IgD-negative memory B cell (primary cell): ENCODE measurements at regions not wholly inside any gene's neighbourhood (a gene's known extent, or its start where the extent isn't known, plus 50 kb on each side); places are given as distances from the start of the nearest gene placed in this dataset.

Experiments
- H3K27ac Mint-ChIP-seq, 3 donors: one replicate each; pipeline ENCODE4 v1.8.0; 2020 to 2022; ENCODE audit warnings: mild to moderate bottlenecking in 3 of 3, mixed read lengths in 3 of 3, moderate library complexity in 1 of 3
- H3K27me3 Mint-ChIP-seq: one replicate; pipeline ENCODE4 v1.8.0; 2021; ENCODE audit warnings: mixed read lengths
- H3K36me3 Mint-ChIP-seq: one replicate; pipeline ENCODE4 v1.8.0; 2020; ENCODE audit warnings: mild to moderate bottlenecking, mixed read lengths
- H3K4me1 Mint-ChIP-seq, 3 donors: one replicate each; pipeline ENCODE4 v1.8.0; 2020 to 2022; ENCODE audit warnings: mixed read lengths in 3 of 3, mild to moderate bottlenecking in 1 of 3
- H3K4me3 Mint-ChIP-seq, 4 donors: one replicate each; pipeline ENCODE4 v1.8.0; 2020 to 2022; ENCODE audit warnings: mild to moderate bottlenecking in 4 of 4, mixed read lengths in 4 of 4, moderate library complexity in 3 of 4
- H3K9me3 Mint-ChIP-seq, 3 donors: one replicate each; pipeline ENCODE4 v1.8.0; 2020 to 2021; ENCODE audit warnings: mixed read lengths in 3 of 3, mild to moderate bottlenecking in 1 of 3

DNA sequence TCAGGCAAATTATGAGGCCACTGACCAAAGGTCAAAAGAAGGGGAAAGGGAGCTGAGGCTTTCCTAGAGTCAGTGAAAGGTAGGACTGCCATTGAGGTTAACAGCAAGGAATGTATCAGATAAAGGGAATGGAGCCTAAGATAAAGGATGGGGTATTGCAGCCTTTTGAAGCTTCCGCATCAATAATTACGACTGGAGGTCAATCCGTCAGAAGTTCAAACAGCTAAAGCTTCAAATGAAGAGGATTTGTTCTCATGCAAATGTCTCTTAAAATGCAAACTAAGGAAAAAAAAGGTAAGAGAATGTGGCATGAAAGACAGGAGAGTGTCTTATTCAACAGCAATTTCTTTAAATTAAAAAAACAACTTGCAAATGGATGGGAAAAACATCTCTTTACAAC lies 341.1 kb upstream of the RGMB start:
- H3K9me3 Mint-ChIP-seq, result peaks cover 0 to 4% (median 0%) of the 10 kb centered on the region in 3 donors
- H3K36me3 Mint-ChIP-seq, result no peaks in the 10 kb centered on the region
- H3K27ac Mint-ChIP-seq, result no peak overlapping the region
- peaks cover under 1% of the 10 kb centered on the region for H3K27me3 Mint-ChIP-seq
- H3K4me3 Mint-ChIP-seq, result no peak overlapping the region
- H3K4me1 Mint-ChIP-seq, result peaks cover 0 to 6% (median 2%) of the 10 kb centered on the region in 3 donors

DNA sequence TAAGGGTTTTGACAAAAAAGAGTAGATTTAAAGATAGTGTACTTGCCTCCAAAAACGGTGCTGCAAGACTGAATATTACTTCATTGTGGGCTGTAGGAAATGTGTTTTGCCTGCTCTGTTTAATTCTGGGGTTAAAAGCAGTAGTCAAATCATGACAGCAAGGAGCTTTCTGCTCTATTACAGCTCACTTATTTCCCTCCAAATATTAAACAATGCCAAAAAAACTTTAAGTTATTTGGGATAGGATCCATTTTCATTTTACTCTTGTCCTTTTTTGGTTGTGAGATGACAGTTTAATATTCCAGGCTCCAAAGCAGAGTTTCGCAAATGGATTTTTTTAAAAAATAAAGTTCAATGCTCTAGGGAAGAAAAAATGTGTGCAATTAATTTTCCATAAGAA lies 340.4 kb upstream of the RGMB start:
- peaks cover 0 to 4% (median 0%) of the 10 kb centered on the region in 3 donors for H3K9me3 Mint-ChIP-seq
- no peaks in the 10 kb centered on the region for H3K36me3 Mint-ChIP-seq
- peaks cover 0 to 5% (median 0%) of the 10 kb centered on the region in 3 donors for H3K4me1 Mint-ChIP-seq
- no peak overlapping the region for H3K27ac Mint-ChIP-seq
- no peak overlapping the region for H3K4me3 Mint-ChIP-seq
- H3K27me3 Mint-ChIP-seq, result no peaks in the 10 kb centered on the region

DNA sequence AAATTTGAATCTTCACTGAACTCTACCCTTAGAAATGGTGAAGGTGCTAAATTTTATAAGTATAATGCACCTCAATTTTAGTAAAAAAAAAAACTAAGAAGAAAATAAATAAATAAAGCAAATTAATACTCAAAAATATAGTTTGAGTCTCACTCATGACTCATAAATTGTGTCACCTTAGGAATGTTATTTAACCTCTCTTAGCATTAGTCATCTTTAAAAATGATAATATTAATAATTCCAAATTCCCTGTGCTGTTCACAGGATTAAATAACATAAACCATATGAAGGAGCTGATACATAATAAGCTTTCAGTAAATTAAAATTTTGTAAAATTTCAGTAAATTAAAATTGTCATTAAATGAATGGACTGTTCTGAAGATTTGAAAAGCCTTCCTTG lies 339.8 kb upstream of the RGMB start:
- no peak overlapping the region for H3K4me3 Mint-ChIP-seq
- H3K27ac Mint-ChIP-seq, result no peak overlapping the region
- H3K36me3 Mint-ChIP-seq, result no peaks in the 10 kb centered on the region
- H3K4me1 Mint-ChIP-seq, result peaks cover 0 to 3% (median 0%) of the 10 kb centered on the region in 3 donors
- peaks cover 0 to 4% (median 0%) of the 10 kb centered on the region in 3 donors for H3K9me3 Mint-ChIP-seq
- no peaks in the 10 kb centered on the region for H3K27me3 Mint-ChIP-seq

DNA sequence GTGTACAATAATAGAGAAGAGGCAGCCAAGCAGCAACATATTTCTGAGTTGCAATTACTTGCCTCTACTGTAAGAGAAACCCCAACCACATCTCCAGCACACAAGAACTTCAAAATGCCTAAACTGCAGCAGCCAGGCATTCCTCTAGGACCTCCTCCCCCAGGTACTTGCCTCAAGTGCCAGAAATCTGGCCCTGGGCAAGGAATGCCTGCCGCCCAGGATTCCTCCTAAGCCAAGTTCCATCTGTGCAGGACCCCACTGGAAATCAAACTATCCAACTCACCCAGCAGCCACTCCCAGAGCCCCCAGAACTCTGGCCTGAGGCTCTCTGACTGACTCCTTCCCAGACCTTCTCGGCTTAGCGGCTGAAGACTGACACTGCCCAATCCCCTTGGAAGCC lies 336.8 kb upstream of the RGMB start:
- Mint-ChIP-seq H3K4me1 (no peaks in the 10 kb centered on the region), H3K36me3 (no peaks in the 10 kb centered on the region), H3K27ac (no peak overlapping the region), H3K4me3 (no peak overlapping the region), H3K9me3 (peaks cover 0 to 4% (median 4%) of the 10 kb centered on the region in 3 donors), H3K27me3 (no peaks in the 10 kb centered on the region)

DNA sequence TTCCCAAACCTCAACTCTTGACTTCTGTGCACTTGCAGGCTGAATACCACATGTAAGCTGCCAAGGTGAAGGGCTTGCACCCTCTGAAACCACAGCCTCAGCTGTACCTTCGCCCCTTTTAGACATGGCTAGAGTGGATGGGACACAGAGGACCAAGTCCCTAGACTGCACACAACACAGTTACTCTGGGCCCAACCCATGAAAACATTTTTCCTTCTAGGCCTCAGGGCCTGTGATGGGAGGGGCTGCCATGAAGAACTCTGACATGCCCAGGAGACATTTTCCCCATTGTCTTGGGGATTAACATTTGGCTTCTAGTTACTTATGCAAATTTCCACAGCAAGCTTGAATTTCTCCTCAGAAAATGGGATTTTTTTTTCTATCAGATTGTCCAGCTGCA lies 331.0 kb upstream of the RGMB start:
- no peak overlapping the region for H3K27ac Mint-ChIP-seq
- H3K4me3 Mint-ChIP-seq, result no peak overlapping the region
- H3K36me3 Mint-ChIP-seq, result peaks cover 2% of the 10 kb centered on the region
- peaks cover 0 to 9% (median 0%) of the 10 kb centered on the region in 3 donors for H3K9me3 Mint-ChIP-seq
- no peaks in the 10 kb centered on the region for H3K4me1 Mint-ChIP-seq
- H3K27me3 Mint-ChIP-seq, result no peaks in the 10 kb centered on the region

DNA sequence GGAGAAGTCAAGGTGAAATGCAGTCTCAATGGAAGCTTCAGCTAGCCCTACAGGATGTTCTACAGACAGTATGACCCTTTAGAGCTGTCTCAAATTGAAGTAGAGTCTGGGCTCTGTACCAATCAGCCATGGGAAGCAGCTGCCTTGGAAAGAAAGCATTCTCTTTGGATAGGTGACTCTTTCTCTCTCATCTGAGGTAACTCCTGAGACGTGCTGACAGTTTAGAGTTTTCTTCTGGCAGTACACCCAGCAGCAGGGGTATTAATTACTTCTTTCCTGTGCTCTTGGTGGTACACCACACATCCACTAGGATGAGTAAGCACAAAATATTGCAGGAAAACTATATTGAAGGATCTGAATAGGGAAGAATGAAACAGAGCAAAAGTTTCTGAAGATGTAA lies 329.6 kb upstream of the RGMB start:
- H3K4me1 Mint-ChIP-seq, result no peaks in the 10 kb centered on the region
- no peak overlapping the region for H3K27ac Mint-ChIP-seq
- no peak overlapping the region for H3K4me3 Mint-ChIP-seq
- peaks cover 2% of the 10 kb centered on the region for H3K36me3 Mint-ChIP-seq
- H3K9me3 Mint-ChIP-seq, result peaks cover 0 to 9% (median 0%) of the 10 kb centered on the region in 3 donors
- H3K27me3 Mint-ChIP-seq, result peaks cover 1% of the 10 kb centered on the region

DNA sequence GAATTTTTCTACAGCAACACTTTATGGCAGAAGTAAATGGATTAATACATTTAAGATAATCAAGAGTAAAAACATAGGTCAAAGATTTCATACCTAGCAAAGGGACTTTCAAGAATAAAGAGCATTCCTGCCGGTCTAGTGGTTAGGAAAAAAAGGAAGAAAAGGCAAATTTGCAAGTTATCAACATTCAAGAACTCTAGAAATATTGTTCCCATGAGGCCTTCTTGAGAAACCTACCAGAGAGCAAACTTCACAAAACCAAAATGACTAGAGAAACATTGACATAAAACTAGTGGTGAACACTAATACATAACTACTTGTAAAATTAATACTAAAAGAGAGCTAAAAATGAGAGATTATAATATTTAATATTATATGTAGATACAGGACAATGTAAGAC lies 320.2 kb upstream of the RGMB start:
- Mint-ChIP-seq H3K36me3 (no peaks in the 10 kb centered on the region), H3K4me1 (no peaks in the 10 kb centered on the region), H3K9me3 (no peaks in the 10 kb centered on the region), H3K27ac (no peak overlapping the region), H3K4me3 (no peak overlapping the region), H3K27me3 (peaks cover 3% of the 10 kb centered on the region)

DNA sequence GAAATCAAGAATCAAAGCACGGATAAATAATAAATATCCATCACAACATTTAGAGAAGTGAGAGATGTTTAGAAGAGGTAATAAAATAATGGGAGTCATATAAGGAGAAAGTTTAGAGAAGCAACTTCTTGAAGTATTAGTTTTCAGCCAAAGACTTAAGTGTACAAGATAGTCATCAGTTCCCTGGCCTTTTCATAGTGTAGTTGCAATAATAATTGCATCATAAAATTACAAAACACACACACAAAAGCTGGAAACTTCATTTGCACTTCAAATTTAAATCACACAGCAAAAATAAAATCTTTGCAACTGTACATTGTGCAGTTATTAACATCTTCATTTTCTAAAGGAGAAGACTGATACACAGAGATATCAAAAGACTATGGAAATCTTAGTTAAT lies 319.1 kb upstream of the RGMB start:
- no peaks in the 10 kb centered on the region for H3K4me1 Mint-ChIP-seq

DNA sequence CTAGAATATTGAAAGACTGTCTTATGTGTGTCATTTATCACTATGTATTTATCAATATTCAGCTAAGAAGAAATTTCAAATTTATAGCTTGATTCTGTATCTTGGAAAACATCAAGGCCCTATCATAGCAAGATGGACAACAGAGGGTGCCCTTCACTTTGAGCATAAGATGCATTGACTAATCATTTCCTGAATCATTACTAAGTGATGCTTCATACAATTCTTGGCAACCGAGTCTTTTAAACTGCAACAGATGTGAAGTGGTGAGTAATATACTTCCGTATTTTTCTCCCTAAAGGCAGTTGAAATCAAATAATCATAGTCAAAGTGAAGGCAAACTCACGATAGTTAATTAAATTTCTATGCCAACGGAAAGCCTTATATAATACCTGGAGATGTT lies 318.6 kb upstream of the RGMB start:
- no peaks in the 10 kb centered on the region for H3K4me1 Mint-ChIP-seq
- H3K27me3 Mint-ChIP-seq, result peaks cover under 1% of the 10 kb centered on the region
- no peak overlapping the region for H3K27ac Mint-ChIP-seq
- no peaks in the 10 kb centered on the region for H3K9me3 Mint-ChIP-seq
- no peaks in the 10 kb centered on the region for H3K36me3 Mint-ChIP-seq
- H3K4me3 Mint-ChIP-seq, result no peak overlapping the region

More for the DNA sequence above, 319.1 kb upstream of the RGMB start:
- H3K27me3 Mint-ChIP-seq, result no peaks in the 10 kb centered on the region
- no peak overlapping the region for H3K27ac Mint-ChIP-seq
- no peaks in the 10 kb centered on the region for H3K36me3 Mint-ChIP-seq
- H3K9me3 Mint-ChIP-seq, result no peaks in the 10 kb centered on the region
- H3K4me3 Mint-ChIP-seq, result no peak overlapping the region

DNA sequence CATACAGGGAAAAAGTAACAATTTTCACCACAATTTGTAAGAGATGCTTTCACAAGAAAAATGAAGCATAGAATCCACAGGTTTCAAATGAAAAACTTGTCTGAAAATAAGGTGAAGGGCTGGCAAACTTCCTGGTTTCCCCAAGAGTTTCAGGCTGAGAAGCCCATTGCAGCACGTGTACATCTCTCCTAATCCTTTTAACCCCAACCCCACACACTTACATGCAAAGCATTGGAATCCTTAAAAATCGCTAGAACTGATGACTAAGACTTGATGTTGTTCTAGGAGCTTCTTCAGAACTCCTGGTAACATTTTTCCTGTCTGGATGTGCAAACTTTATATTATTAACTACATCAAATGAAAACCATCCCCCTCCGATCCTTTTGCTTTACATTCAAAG lies 317.8 kb upstream of the RGMB start:
- H3K36me3 Mint-ChIP-seq, result no peaks in the 10 kb centered on the region
- H3K4me3 Mint-ChIP-seq, result no peak overlapping the region
- no peaks in the 10 kb centered on the region for H3K9me3 Mint-ChIP-seq
- peaks cover 2% of the 10 kb centered on the region for H3K27me3 Mint-ChIP-seq
- no peaks in the 10 kb centered on the region for H3K4me1 Mint-ChIP-seq
- no peak overlapping the region for H3K27ac Mint-ChIP-seq

DNA sequence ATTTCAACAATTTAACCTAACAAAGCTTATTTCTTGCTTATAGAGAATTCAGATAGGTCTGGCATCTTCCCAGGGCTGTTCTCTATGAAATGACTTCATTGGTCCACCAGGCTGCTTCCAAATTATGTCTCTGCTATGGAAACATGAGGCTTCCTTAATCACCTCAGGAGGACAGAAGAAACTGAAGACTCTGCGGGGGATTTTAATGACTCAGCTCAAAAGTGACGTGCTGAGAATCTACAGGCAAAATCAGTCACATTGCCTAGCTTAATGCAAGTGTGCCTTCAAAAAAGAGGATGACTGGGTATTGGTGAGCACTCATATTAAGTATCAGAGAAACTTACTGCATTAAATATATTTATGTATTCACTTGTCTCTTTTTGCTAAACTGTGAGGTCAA lies 315.5 kb upstream of the RGMB start:
- no peak overlapping the region for H3K27ac Mint-ChIP-seq
- H3K9me3 Mint-ChIP-seq, result peaks cover 0 to 2% (median 0%) of the 10 kb centered on the region in 3 donors
- no peak overlapping the region for H3K4me3 Mint-ChIP-seq
- H3K27me3 Mint-ChIP-seq, result peaks cover 2% of the 10 kb centered on the region
- H3K4me1 Mint-ChIP-seq, result no peaks in the 10 kb centered on the region
- no peaks in the 10 kb centered on the region for H3K36me3 Mint-ChIP-seq

DNA sequence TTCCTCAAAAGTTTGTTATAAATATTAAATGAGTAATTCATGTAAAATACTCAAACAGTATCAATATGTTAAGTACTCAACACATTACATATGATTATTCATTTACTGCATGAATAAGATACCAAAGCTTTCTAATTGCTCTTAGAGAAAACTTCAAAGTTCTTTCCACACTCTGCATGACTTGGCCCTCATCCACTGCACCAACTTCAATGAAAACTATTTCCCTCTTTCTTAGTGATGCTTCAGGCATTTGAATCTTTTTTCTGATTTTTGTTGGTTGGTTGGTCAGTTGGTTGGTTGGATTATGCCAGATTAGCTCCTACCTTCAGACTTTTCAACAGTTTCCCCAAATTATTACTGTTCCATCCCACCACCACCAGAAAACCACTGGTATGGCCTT lies 314.7 kb upstream of the RGMB start:
- H3K36me3 Mint-ChIP-seq, result no peaks in the 10 kb centered on the region
- peaks cover 2% of the 10 kb centered on the region for H3K27me3 Mint-ChIP-seq
- H3K9me3 Mint-ChIP-seq, result peaks cover 1 to 2% (median 1%) of the 10 kb centered on the region in 3 donors
- no peak overlapping the region for H3K27ac Mint-ChIP-seq
- H3K4me3 Mint-ChIP-seq, result no peak overlapping the region
- peaks cover 0 to under 1% (median 0%) of the 10 kb centered on the region in 3 donors for H3K4me1 Mint-ChIP-seq

DNA sequence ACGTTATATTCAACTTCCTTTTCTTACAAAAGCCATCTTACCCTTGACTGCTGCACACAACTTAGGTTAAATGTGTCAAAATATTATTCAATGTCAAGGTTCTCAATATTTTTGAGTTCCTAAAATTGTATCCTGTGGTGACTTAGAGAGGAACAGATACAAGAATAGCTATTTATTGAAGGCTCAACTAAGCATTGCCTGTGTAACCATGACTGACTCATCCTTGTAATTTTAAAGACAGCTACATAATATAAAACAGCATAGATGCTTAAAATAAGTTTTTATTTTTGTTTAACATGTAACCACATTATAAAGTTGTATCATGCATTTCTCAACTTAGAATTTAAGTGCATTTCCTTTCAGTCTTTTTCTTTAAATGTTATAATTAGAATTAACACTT lies 312.9 kb upstream of the RGMB start:
- Mint-ChIP-seq H3K4me1 (peaks cover 4 to 16% (median 11%) of the 10 kb centered on the region in 3 donors), H3K27ac (no peak overlapping the region)

DNA sequence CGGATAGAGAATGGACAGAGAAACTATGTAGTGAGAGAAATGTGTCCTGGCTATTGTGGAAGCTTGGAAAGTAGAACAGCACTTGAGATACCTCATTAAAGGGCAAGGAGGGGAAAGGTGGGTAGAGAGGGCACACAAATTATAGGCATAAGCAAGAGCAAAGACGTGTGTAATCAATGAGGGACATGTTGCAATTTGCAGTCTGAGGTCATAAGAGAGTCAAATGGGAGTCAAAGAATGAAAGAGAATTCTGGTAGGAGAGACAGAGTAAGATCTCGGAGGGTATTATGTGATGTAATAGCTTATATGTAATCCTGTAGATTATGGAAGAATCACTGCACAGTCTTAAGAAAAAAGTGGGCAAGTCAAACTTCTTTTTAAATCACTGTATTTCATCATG lies 312.0 kb upstream of the RGMB start:
- Mint-ChIP-seq H3K27me3 (peaks cover 2% of the 10 kb centered on the region), H3K27ac (no peak overlapping the region), H3K36me3 (no peaks in the 10 kb centered on the region), H3K4me3 (no peak overlapping the region), H3K9me3 (peaks cover 1 to 5% (median 2%) of the 10 kb centered on the region in 3 donors), H3K4me1 (peaks cover 4 to 16% (median 11%) of the 10 kb centered on the region in 3 donors)

More for the DNA sequence above, 312.9 kb upstream of the RGMB start:
- peaks cover 2% of the 10 kb centered on the region for H3K27me3 Mint-ChIP-seq
- no peaks in the 10 kb centered on the region for H3K36me3 Mint-ChIP-seq
- H3K4me3 Mint-ChIP-seq, result no peak overlapping the region
- H3K9me3 Mint-ChIP-seq, result peaks cover 1 to 5% (median 2%) of the 10 kb centered on the region in 3 donors

DNA sequence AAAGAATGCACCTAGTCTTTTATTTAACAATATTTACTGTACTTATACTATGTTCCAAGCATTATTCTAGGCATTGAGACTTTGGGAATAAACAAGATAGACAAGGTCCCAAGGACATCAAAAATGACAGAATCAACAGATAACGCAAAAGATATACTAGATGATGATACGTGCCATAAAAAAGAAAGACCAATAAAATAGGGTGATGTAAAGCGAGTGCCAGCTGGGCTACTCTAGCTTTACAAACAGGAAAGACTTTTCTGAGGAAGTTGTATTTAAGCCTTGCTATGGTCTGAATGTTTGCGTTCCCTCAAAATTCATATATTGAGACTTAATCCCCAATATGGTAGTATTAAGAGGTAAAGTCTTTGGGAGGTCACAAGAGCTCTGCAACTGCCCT lies 310.2 kb upstream of the RGMB start:
- Mint-ChIP-seq H3K27ac (no peak overlapping the region), H3K9me3 (peaks cover 1 to 5% (median 2%) of the 10 kb centered on the region in 3 donors), H3K27me3 (peaks cover 5% of the 10 kb centered on the region), H3K36me3 (no peaks in the 10 kb centered on the region), H3K4me1 (peaks cover 6 to 16% (median 11%) of the 10 kb centered on the region in 3 donors), H3K4me3 (peak overlapping the region in 1 of 4 donors; percentile 34)

DNA sequence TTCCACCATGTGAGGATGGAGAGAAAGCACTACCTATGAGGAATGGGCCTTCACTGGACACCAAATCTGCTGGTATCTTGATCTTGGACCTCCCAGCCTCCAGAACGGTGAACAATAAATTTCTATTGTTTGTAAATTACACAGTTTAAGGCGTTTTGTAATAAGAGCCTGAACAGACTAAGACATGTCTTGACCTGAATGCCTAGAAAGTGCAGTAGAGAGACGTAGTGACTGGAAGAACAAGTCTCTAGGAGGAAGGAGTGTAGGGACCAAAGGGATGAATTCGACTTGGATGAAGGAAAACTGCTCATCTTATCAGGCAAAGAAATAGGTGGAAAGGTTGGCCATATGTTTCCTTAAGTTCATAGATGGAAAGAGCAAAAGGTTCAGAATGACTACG lies 309.8 kb upstream of the RGMB start:
- Mint-ChIP-seq H3K27ac (no peak overlapping the region), H3K36me3 (no peaks in the 10 kb centered on the region), H3K27me3 (peaks cover 5% of the 10 kb centered on the region), H3K4me1 (peaks cover 6 to 16% (median 11%) of the 10 kb centered on the region in 3 donors), H3K9me3 (peaks cover 1 to 5% (median 2%) of the 10 kb centered on the region in 3 donors), H3K4me3 (peak overlapping the region in 1 of 4 donors; percentile 51)
